ENCODE measurements at regions not wholly inside any gene's neighbourhood (a gene's known extent, or its start where the extent isn't known, plus 50 kb on each side); places are given as distances from the start of the nearest gene placed in this dataset.

- TF ChIP-seq POLR2A (IDR thresholded peaks at IDR 0.05; ENCODE audit: low read length) (no peak), GATA1 (IDR thresholded peaks at IDR 0.05; ENCODE audit: low read depth, low read length) (no peak)
Measured at GRCh38 chr2:121104721-121105141, 180.3 kb downstream of the TFCP2L1 start.

Measured in erythroblast (primary cell).